ENCODE measurements at regions not wholly inside any gene's neighbourhood (a gene's known extent, or its start where the extent isn't known, plus 50 kb on each side); places are given as distances from the start of the nearest gene placed in this dataset.

- no peak for TF ChIP-seq RFX5 (IDR thresholded peaks at IDR 0.05)
- TF ChIP-seq EP300 (IDR thresholded peaks at IDR 0.05) = no peak
These were observed 196.3 kb upstream of the ALCAM start for GRCh38 chr3:105170423-105170822.

Data from A549 (cell line).